ENCODE measurements at regions not wholly inside any gene's neighbourhood (a gene's known extent, or its start where the extent isn't known, plus 50 kb on each side); places are given as distances from the start of the nearest gene placed in this dataset.

DNA sequence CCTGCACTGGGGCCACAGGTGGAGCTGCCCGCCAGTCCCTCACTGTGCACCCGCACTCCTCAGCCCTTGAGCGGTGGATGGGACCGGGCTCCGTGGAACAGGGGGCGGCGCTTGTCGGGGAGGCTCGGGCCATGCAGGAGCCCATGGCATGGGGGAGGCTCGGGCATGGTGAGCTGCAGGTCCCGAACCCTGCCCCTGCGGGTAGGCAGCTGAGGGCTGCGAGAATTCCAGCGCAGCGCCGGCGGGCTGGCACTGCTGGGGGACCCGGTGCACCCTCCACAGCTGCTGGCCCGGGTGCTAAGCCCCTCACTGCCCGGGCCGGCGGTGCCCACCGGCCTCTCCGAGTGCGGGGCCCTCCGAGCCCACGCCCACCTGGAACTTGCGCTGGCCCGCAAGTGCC, 877.5 kb upstream of the PCDH9 start:
- H3K79me1 ChIP-seq (ENCODE audit: low read depth, low read length) = no peaks in the 10 kb centered on the region
- 94% methylated on average over 14 of the region's 29 CpGs; no CpG with 5 or more reads in 1 of the 2 experiments for WGBS, 2 experiments (ENCODE audit: extremely low coverage in 1 of 2, insufficient coverage in 1 of 2, insufficient read length in 1 of 2, insufficient replicate concordance in 2 of 2, low coverage in 1 of 2, low lambda C conversion rate in 2 of 2, missing lambda C conversion rate in 1 of 2)
- no peaks in the 10 kb centered on the region for H3K27me3 ChIP-seq (replicated peaks in 1 of 4; ENCODE audit: control insufficient read depth in 3 of 4, extremely low read depth in 1 of 4, insufficient read depth in 3 of 4, low read length in 3 of 4)
- no peak overlapping the region for H2BK12ac ChIP-seq (ENCODE audit: low read depth, low read length)
- H2BK120ac ChIP-seq (replicated peaks; ENCODE audit: low read depth, low read length) = no peak overlapping the region
- H2BK15ac ChIP-seq (ENCODE audit: low read length) = no peak overlapping the region
- ChIA-PET CTCF (ENCODE audit: partially characterized antibody) (interaction anchor here (2.1 kb wide), 1 partner anchor 9 kb away, joined by 7 read pairs; no protein-coding TSS in a partner anchor), POLR2A (ENCODE audit: partially characterized antibody) (no interaction called here)
- no peaks in the 10 kb centered on the region for H3K23me2 ChIP-seq (ENCODE audit: low read depth, low read length)
- H3K14ac ChIP-seq (ENCODE audit: insufficient read length) = no peak overlapping the region
- no peak overlapping the region for H2AK5ac ChIP-seq (ENCODE audit: low read depth, low read length)
- H2BK20ac ChIP-seq (ENCODE audit: low read length) = no peak overlapping the region
- H4K91ac ChIP-seq (replicated peaks; ENCODE audit: insufficient read length, low read length) = no peak overlapping the region
- no peak overlapping the region for H3K4ac ChIP-seq (replicated peaks; ENCODE audit: insufficient read length, low read depth, low read length)
- no peak overlapping the region for H2AFZ ChIP-seq (ENCODE audit: low read length)
- no peak overlapping the region for H3K27ac ChIP-seq (ENCODE audit: low read depth, low read length)
- no peak overlapping the region for H3K4me3 ChIP-seq (ENCODE audit: extremely low read depth in 1 of 4, insufficient read depth in 2 of 4, low read depth in 3 of 4, low read length in 4 of 4)
- no peak overlapping the region for H2BK5ac ChIP-seq (ENCODE audit: low read depth, low read length)
- no peak overlapping the region for H3K9ac ChIP-seq (replicated peaks in 1 of 4; ENCODE audit: extremely low read depth in 1 of 4, low read depth in 3 of 4, low read length in 3 of 4)
- H3K79me2 ChIP-seq (ENCODE audit: control insufficient read depth in 1 of 2, insufficient read depth in 2 of 2, low read length in 2 of 2) = no peaks in the 10 kb centered on the region
- H3K4me1 ChIP-seq (replicated peaks in 1 of 4; ENCODE audit: control insufficient read depth in 3 of 4, insufficient read depth in 4 of 4, low read length in 3 of 4) = no peaks in the 10 kb centered on the region
- no peak overlapping the region for H4K8ac ChIP-seq (ENCODE audit: extremely low read depth, insufficient read depth, low read length)
- H3K9me3 ChIP-seq (ENCODE audit: insufficient read depth in 2 of 2, low read depth in 1 of 2, low read length in 1 of 2) = peaks cover 16 to 19% of the 10 kb centered on the region in 2 experiments
- no peak overlapping the region for H4K5ac ChIP-seq (ENCODE audit: insufficient read length, low read depth, low read length)
- no peak for FAIRE-seq
- H3K56ac ChIP-seq (replicated peaks; ENCODE audit: insufficient read length, low read depth, low read length) = no peak overlapping the region
- TF ChIP-seq CHD2 (IDR thresholded peaks at IDR 0.05; ENCODE audit: low read length) = no peak
- TF ChIP-seq JUND (IDR thresholded peaks at IDR 0.05; ENCODE audit: low read length) = no peak
- H3K36me3 ChIP-seq (ENCODE audit: control insufficient read depth in 2 of 4, insufficient read depth in 4 of 4, low read length in 3 of 4) = peaks cover 0 to 5% (median 0%) of the 10 kb centered on the region in 4 experiments; a peak in 1 of 8 replicates
- no peak overlapping the region for H3K23ac ChIP-seq (ENCODE audit: insufficient read length)
- no peak overlapping the region for H3K18ac ChIP-seq (ENCODE audit: extremely low read depth, low read length)
- no peak overlapping the region for H3K4me2 ChIP-seq (ENCODE audit: insufficient read depth in 1 of 2, low read depth in 2 of 2, low read length in 2 of 2)
- H4K20me1 ChIP-seq (replicated peaks in 1 of 2; ENCODE audit: control insufficient read depth in 1 of 2, insufficient read depth in 2 of 2, low read length in 2 of 2) = no peaks in the 10 kb centered on the region
- no peak for DNase-seq (ENCODE audit: low read depth in 1 of 2, low spot score in 2 of 2)

Data from H1 (cell line).